HUES48 (cell line): ENCODE measurements at regions not wholly inside any gene's neighbourhood (a gene's known extent, or its start where the extent isn't known, plus 50 kb on each side); places are given as distances from the start of the nearest gene placed in this dataset.
"Not testable (repeated sequence)": the region's sequence is repeated elsewhere in the genome, so short reads cannot be mapped to it uniquely, and the experiment has no call there.

Experiments used
- H3K27ac ChIP-seq: one replicate; pipeline ENCODE4 v1.7.0; 2013; ENCODE audit warnings: low read depth, low read length, inconsistent platforms
- H3K27me3 ChIP-seq: 2 replicates; pipeline ENCODE4 v1.6.1; 2013; ENCODE audit warnings: mild to moderate bottlenecking, low read length; ENCODE audit not compliant: control insufficient read depth, insufficient read depth
- H3K36me3 ChIP-seq: 2 replicates; pipeline ENCODE4 v1.6.1; 2013; ENCODE audit warnings: low read length; ENCODE audit not compliant: control insufficient read depth, insufficient read depth
- H3K4me1 ChIP-seq: 2 replicates; pipeline ENCODE4 v1.6.1; 2013; ENCODE audit warnings: mild to moderate bottlenecking, low read length; ENCODE audit not compliant: control insufficient read depth, insufficient read depth
- H3K4me3 ChIP-seq: 2 replicates; pipeline ENCODE4 v1.5.1; 2013; ENCODE audit warnings: mild to moderate bottlenecking, low read depth, low read length
- H3K9ac ChIP-seq: 2 replicates; pipeline ENCODE4 v1.6.1; 2013; ENCODE audit warnings: mild to moderate bottlenecking, low read depth, low read length, moderate library complexity
- H3K9me3 ChIP-seq: 2 replicates; pipeline ENCODE4 v1.6.1; 2013; ENCODE audit warnings: low read length; ENCODE audit not compliant: control insufficient read depth, insufficient read depth

GRCh38 chr6:103722683-103723082 is 1137.0 kb downstream of the HACE1 start:
- Histone ChIP-seq H3K9ac (no peak overlapping the region), H3K4me1 (no peaks in the 10 kb centered on the region), H3K27ac (no peak overlapping the region), H3K4me3 (no peak overlapping the region), H3K27me3 (no peaks in the 10 kb centered on the region), H3K36me3 (no peaks in the 10 kb centered on the region), H3K9me3 (no peaks in the 10 kb centered on the region)

- Histone ChIP-seq H3K9ac (no peak overlapping the region), H3K9me3 (no peaks in the 10 kb centered on the region), H3K36me3 (no peaks in the 10 kb centered on the region), H3K4me1 (no peaks in the 10 kb centered on the region), H3K27me3 (no peaks in the 10 kb centered on the region), H3K4me3 (no peak overlapping the region), H3K27ac (no peak overlapping the region)
Measured at GRCh38 chr6:103721923-103722322, 1137.8 kb downstream of the HACE1 start.

GRCh38 chr6:103720393-103720792 is 1139.3 kb downstream of the HACE1 start:
- Histone ChIP-seq H3K9me3 (no peaks in the 10 kb centered on the region), H3K4me3 (no peak overlapping the region)

GRCh38 chr6:103719545-103719944 is 1140.2 kb downstream of the HACE1 start:
- Histone ChIP-seq H3K36me3 (no peaks in the 10 kb centered on the region), H3K4me3 (no peak overlapping the region), H3K9ac (no peak overlapping the region)

More at GRCh38 chr6:103720393-103720792, 1139.3 kb downstream of the HACE1 start:
- no peak overlapping the region for H3K9ac ChIP-seq
- H3K4me1 ChIP-seq, result no peaks in the 10 kb centered on the region
- no peak overlapping the region for H3K27ac ChIP-seq
- H3K27me3 ChIP-seq, result no peaks in the 10 kb centered on the region
- no peaks in the 10 kb centered on the region for H3K36me3 ChIP-seq

GRCh38 chr6:103715269-103715668 is 1144.5 kb downstream of the HACE1 start:
- no peaks in the 10 kb centered on the region for H3K27me3 ChIP-seq
- no peak overlapping the region for H3K4me3 ChIP-seq
- H3K9ac ChIP-seq, result no peak overlapping the region
- no peaks in the 10 kb centered on the region for H3K9me3 ChIP-seq
- no peaks in the 10 kb centered on the region for H3K36me3 ChIP-seq
- no peaks in the 10 kb centered on the region for H3K4me1 ChIP-seq
- H3K27ac ChIP-seq, result no peak overlapping the region

More at GRCh38 chr6:103719545-103719944, 1140.2 kb downstream of the HACE1 start:
- Histone ChIP-seq H3K27ac (no peak overlapping the region), H3K27me3 (no peaks in the 10 kb centered on the region), H3K9me3 (no peaks in the 10 kb centered on the region), H3K4me1 (no peaks in the 10 kb centered on the region)

- not testable (repeated sequence) for H3K27ac ChIP-seq, H3K36me3 ChIP-seq, H3K4me1 ChIP-seq, H3K9ac ChIP-seq, H3K4me3 ChIP-seq, H3K27me3 ChIP-seq, H3K9me3 ChIP-seq
Measured at GRCh38 chr6:103709236-103709635, 1150.5 kb downstream of the HACE1 start.

GRCh38 chr6:103707596-103708325 is 1152.0 kb downstream of the HACE1 start:
- Histone ChIP-seq H3K36me3 (no peaks in the 10 kb centered on the region), H3K4me1 (peaks cover 6% of the 10 kb centered on the region; the same call in 1 of the 2 replicates), H3K27me3 (no peaks in the 10 kb centered on the region), H3K27ac (no peak overlapping the region), H3K9ac (no peak overlapping the region), H3K4me3 (no peak overlapping the region), H3K9me3 (no peaks in the 10 kb centered on the region)

GRCh38 chr6:103699769-103700168 is 1160.0 kb downstream of the HACE1 start:
- Histone ChIP-seq H3K4me1 (peaks cover 6% of the 10 kb centered on the region; the same call in 1 of the 2 replicates), H3K9ac (no peak overlapping the region), H3K4me3 (no peak overlapping the region), H3K9me3 (no peaks in the 10 kb centered on the region), H3K36me3 (no peaks in the 10 kb centered on the region), H3K27ac (no peak overlapping the region), H3K27me3 (no peaks in the 10 kb centered on the region)

GRCh38 chr6:103687430-103687829 is 1172.3 kb downstream of the HACE1 start:
- Histone ChIP-seq H3K4me1 (no peaks in the 10 kb centered on the region), H3K9me3 (no peaks in the 10 kb centered on the region), H3K27me3 (no peaks in the 10 kb centered on the region), H3K4me3 (no peak overlapping the region), H3K27ac (no peak overlapping the region), H3K9ac (no peak overlapping the region), H3K36me3 (no peaks in the 10 kb centered on the region)

- no peak overlapping the region for H3K27ac ChIP-seq
- no peak overlapping the region for H3K4me3 ChIP-seq
- H3K9ac ChIP-seq, result no peak overlapping the region
- no peaks in the 10 kb centered on the region for H3K36me3 ChIP-seq
- no peaks in the 10 kb centered on the region for H3K4me1 ChIP-seq
- no peaks in the 10 kb centered on the region for H3K27me3 ChIP-seq
- H3K9me3 ChIP-seq, result peaks cover 5% of the 10 kb centered on the region
Measured at GRCh38 chr6:103680116-103680515, 1179.6 kb downstream of the HACE1 start.

- Histone ChIP-seq H3K4me1 (no peaks in the 10 kb centered on the region), H3K9me3 (peaks cover 5% of the 10 kb centered on the region), H3K27ac (no peak overlapping the region), H3K36me3 (no peaks in the 10 kb centered on the region), H3K4me3 (no peak overlapping the region), H3K9ac (no peak overlapping the region), H3K27me3 (no peaks in the 10 kb centered on the region)
Measured at GRCh38 chr6:103677290-103677689, 1182.4 kb downstream of the HACE1 start.
